Left cardiac atrium (tissue), 4 donors: ENCODE measurements at regions not wholly inside any gene's neighbourhood (a gene's known extent, or its start where the extent isn't known, plus 50 kb on each side); places are given as distances from the start of the nearest gene placed in this dataset.

ENCODE experiments used
- ATAC-seq, 2 donors: fragments of 200-7000 bp; cut with Tn5 transposase; one replicate each; pipeline ENCODE4 v1.9.1; 2020; ENCODE audit warnings: mild to moderate bottlenecking in 2 of 2, moderate library complexity in 2 of 2
- DNase-seq: peaks from one replicate; pipeline ENCODE4 v3.0.0-alpha.2; 2020
- intact Hi-C, 2 donors: fragments of 100-400 bp; cut with DNase I; formaldehyde crosslinking; loops; one replicate each; pipeline versions ENCODE4 v1.14.1 to v1.15.1; 2022 to 2023
- donor health status: DM: no; HTN: yes; CAD: no.
- donor health status: DM: no; HTN: yes; CAD: no; lungs with severe emphysema.
- donor health status: DM: yes; HTN: yes; CAD: no.
- donor health status: Dilated cardiomyopathy.

DNA sequence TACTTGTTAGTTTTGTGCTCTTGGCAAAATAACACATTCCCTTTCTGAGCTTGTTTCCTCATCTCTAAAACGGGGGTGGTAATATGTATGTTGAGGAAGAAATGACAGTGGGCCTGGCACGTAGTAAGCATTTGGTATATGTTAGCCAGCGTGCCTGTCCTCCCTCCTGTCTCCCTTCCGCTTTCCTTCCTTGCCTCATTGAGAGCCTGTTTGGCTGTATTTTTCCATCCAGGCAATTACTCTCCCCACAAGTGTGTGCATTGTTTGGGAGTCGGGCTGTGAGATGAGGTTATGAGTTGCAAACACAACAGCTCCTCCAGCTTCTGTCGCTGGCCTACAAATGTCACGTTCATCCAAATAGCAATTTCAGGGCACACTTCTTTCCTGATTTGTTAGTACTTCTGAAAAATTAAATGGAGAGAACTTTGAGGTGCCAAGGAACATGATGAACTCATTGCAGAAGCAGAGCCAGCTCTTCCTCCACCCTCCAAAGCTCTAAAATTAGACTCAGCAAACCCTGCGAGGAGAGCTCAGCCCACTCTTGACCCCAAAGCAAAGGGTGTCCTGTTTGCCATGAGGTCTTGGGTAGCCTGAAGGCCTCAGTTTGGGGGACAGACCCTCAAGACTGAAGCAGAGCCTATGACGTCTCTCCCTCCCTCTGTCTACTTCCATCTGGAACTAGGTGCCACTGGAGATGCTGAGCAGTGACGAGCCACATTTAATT lies 50.7 kb upstream of the TOX2 start:
- intact Hi-C loops = no loop called here
- DNase-seq (no peak), ATAC-seq (no peak)

- intact Hi-C loops = no loop called here
- no peak for ATAC-seq
- no peak for DNase-seq
Measured at GRCh38 chr20:43863330-43863729, 51.3 kb upstream of the TOX2 start.

GRCh38 chr20:43862438-43862837 lies 52.2 kb upstream of the TOX2 start:
- ATAC-seq (no peak), DNase-seq (no peak)
- intact Hi-C loops = no loop called here

DNA sequence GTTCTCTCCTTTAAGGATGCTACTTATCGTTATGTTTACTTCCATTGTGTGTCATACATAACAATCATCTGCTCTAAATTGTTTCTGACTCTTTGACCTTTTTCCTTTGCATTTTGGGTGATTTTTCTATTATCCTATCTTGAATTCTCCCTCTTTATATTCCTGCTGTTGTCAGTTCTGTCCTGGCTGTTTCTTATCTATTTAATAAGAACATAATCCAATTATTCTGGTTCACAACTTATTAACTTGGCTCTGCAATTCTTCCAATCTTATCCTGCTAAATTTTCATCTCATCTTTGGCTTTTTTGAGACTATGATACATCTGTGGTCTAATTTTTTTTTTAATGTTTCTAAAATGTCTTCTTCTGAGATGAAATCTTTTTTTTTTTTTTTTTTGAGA lies 54.7 kb upstream of the TOX2 start:
- no peak for ATAC-seq

GRCh38 chr20:43857932-43858331 lies 56.7 kb upstream of the TOX2 start:
- ATAC-seq (no peak), DNase-seq (no peak)

More for the DNA sequence above, 54.7 kb upstream of the TOX2 start:
- intact Hi-C loops = no loop called here
- no peak for DNase-seq

DNA sequence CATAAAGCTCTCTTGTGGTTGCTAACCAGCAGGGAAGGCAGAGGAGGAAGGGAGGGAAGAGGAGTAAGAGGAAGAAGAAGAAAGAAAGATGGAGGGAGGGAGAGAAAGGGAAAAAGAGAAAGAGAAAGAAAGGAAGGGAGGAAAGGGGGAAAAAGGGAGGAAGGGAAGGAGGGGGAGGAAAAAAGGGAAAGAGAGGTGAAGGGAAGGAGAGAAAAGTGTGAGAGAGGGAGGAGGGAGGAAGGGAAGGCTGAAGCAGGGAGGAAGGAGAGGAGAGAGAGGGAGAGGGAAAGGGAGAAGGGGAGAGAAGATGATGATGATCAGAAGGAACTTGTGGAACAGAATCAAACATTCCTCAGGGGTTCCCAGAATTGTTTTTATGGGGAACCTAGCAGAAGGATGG lies 57.5 kb upstream of the TOX2 start:
- DNase-seq (no peak), ATAC-seq (no peak)
- intact Hi-C loops = no loop called here

More at GRCh38 chr20:43857932-43858331, 56.7 kb upstream of the TOX2 start:
- intact Hi-C loops = no loop called here

GRCh38 chr20:43855803-43856202 lies 58.8 kb upstream of the TOX2 start:
- ATAC-seq (no peak), DNase-seq (no peak)
- intact Hi-C loops = no loop called here

GRCh38 chr20:43853918-43854317 lies 60.7 kb upstream of the TOX2 start:
- DNase-seq (no peak), ATAC-seq (no peak)
- intact Hi-C loops = no loop called here

DNA sequence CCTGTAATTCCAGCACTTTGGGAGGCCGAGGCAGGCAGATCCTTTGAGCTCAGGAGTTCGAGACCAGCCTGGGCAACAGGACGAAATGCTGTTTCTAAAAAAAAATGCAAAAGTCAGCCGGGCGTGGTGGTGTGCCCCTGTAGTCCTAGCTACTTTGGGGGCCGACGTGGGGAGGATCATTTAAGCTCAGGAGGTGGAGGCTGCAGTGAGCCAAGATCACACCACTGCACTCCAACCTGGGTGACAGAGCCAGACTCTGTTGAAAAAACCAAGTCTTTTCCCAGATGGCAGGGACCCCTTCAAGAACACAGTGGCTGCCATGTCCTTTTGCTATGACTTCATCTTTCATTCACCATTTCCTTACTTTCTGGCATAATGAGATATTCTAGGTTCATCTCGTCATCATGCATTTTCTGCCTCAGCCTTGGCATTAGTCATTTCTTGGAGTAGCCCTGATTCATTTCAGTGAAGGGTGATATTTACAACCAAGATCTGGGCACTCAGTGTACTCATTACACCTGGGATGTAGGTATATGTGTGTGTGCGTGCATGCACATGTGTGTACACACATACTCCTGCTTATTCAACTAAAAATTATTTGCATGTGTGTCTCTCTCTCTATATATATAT lies 61.4 kb upstream of the TOX2 start:
- intact Hi-C loops = no loop called here
- DNase-seq = no peak
- ATAC-seq = no peak

DNA sequence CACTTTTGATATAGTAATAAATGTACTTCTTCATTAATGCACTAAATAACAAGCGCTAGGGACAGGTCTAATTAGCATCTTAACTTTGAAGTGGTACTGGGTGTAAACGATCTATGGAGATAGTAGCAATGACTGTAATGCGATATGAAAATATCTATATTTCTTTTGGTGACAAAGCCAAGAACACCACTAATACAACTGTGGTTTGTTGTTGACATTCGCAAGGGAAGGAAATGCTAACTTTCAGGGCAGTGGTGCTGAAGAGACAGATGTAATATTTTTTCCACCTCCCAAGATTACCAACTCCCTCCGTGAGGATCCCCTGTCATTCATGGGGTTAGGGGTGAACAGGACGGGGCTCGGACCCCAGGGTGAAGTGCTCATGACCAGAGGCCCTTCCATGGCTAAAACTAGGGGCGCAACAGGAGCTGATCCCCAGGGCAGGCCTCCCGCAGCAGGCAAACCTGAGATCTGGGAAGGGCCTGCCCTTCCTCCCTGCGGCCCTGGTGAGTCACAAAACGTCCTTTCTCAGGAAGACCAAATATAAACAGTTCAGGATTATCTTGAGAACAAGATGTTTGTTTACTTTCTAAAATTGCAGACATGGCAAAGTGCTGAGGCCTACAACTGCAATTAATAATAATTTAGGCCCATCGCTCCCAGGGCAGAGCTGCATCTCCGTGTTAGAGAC lies 65.0 kb upstream of the TOX2 start:
- intact Hi-C loops = no loop called here
- ATAC-seq = no peak

GRCh38 chr20:43846516-43846905 lies 68.1 kb upstream of the TOX2 start:
- no peak for ATAC-seq
- DNase-seq = no peak
- intact Hi-C loops = no loop called here

More for the DNA sequence above, 65.0 kb upstream of the TOX2 start:
- DNase-seq = no peak

GRCh38 chr20:43844778-43845614 lies 69.7 kb upstream of the TOX2 start:
- intact Hi-C loops = no loop called here
- peak; percentile 44 for DNase-seq
- ATAC-seq = peak; percentile 47 to 96

DNA sequence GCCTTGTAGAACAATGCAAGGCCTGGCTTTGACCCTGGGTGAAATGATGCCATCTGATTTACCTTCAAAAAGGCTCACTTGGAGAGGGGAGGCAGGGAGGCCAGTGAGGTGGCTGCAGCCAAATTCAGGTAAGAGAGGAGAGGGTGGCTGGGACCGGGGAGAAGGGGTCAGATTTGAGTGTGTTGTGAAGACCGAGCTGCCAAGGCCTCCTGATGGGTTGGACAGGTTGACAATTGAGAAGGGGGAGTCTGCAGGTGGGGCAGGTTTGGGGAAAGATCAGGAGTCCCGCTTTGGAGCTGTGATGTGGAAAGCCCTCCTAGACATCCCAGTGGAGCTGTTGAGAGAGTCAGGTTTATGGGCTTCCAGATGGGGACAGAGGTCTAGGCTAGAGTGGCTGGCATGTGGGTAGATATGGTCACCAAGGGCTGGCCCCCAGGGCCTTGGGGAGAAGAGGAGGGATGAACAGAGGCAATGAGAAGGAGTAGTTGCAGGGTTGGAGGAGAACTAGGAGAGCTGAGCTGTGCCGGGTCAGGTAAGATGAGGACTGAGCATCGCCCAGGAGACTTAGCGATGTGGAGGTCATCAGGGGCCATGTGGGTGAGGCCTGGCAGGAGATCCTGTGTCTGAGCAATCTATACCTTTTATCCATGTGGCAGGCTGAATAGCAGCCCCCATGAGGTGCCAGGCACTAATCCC lies 70.5 kb upstream of the TOX2 start:
- ATAC-seq = no peak
- DNase-seq = no peak
- intact Hi-C loops = no loop called here

DNA sequence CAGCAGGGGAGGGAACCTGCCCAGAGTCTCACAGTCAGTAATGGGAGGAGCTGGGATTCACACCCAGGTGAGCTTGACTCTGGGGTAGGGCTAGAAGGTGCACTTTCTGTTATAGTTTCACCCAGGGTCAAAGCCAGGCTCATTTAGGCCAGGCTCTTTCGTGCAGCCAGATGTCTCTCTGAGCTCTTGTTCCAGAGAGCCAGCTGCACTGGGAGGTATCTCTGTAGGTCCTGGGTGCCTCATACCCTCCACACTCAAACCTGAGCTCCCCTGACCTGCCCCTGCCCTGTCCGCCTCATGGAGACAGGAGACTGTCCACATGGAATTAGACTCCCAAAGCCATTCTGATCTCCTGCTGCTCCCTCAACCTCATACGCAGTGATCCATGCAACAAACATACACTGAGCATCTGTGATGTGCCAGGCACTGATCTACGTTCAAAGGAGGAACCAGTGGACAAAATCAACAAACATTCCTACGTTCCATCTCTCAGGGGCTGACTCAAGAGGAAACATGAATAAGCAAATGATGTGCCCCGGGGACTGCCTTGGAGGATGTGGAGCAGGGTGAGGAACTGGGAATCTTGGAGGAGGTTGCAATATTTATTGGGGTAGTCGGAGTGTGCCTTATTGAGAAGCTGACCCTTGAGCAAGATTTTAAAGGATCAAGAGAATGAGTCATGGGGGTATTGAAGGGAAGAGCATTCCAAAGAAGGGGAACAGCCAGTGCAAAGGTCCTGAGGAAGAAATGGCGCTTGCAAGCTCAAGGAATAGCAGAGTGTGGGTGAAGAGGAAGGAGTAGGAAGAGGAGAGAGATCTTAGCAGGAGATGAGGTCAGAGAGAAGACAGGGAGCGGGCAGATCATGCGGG lies 71.3 kb upstream of the TOX2 start:
- no peak for DNase-seq
- intact Hi-C loops = no loop called here
- ATAC-seq = no peak

- ATAC-seq (no peak), DNase-seq (no peak)
- intact Hi-C loops = no loop called here
Measured at GRCh38 chr20:43842126-43843020, 72.3 kb upstream of the TOX2 start.

GRCh38 chr20:43840382-43841070 lies 74.1 kb upstream of the TOX2 start:
- intact Hi-C loops = no loop called here
- ATAC-seq (no peak), DNase-seq (no peak)

DNA sequence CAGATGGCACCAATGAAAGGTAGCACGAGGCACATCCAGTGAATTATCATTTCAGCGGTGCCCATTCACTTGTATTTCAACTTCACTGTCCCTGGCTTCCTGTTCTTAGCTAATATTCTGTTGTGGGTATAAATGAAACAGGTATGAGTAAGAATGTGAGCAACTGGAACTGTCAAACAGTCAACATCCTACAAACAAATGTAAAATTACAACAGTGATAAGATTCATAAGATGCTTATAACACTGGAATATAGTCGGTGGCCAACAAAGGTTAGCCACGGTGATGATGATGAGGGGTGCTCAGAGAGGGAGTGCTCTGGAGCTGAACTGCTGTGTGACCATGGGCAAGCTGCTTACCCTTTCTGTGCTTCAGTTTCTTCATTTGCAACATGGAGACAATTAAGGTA lies 74.9 kb upstream of the TOX2 start:
- ATAC-seq = no peak
- intact Hi-C loops = no loop called here
- DNase-seq = no peak
